ENCODE measurements at regions not wholly inside any gene's neighbourhood (a gene's known extent, or its start where the extent isn't known, plus 50 kb on each side); places are given as distances from the start of the nearest gene placed in this dataset.

DNA sequence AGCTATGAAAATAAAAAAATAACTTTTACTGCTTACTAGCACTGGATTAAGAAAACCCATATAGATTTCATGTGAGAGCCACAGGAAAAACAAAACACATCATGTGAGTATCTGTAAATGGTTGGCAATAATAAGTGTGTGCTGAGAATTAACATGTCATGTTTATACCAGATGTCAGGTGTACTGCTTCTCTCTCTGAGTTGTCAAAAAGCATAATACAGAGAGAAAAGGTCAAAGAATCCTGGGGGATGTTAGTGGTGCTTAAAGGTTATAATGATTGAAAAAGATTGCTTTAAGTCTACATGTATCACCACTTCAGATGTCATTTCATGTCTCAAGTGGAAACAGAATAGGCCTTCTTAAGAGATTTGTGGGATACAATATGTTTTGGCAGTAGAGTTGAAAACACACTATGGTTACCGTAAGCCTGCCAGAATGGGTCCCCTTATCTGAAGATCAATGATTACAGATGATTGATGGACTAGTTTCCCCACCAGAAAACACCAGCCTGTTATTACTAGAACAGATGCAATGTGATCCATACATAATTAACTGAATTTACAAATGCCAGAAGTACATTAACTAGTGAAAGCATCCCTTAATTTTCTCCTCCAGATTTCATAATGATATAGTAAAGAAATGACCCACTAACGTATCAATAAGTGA, 204.1 kb downstream of the CNTN3 start:
- TF ChIP-seq POLR2A (IDR thresholded peaks at IDR 0.05; ENCODE audit: low read depth, low read length) (no peak), POLR2AphosphoS5 (IDR thresholded peaks at IDR 0.05; ENCODE audit: low read depth, low read length) (no peak), SPI1 (IDR thresholded peaks at IDR 0.05; ENCODE audit: low read depth, low read length) (no peak)

Data from GM12891 (cell line).